SK-N-SH (cell line): ENCODE measurements at regions not wholly inside any gene's neighbourhood (a gene's known extent, or its start where the extent isn't known, plus 50 kb on each side); places are given as distances from the start of the nearest gene placed in this dataset.

ENCODE experiments used
- CTCF ChIA-PET: fragments of 300-600, 350-600 bp; formaldehyde crosslinking; extraction: SDS; loops from one replicate; lab custom pipeline; 2021; lab: Yijun Ruan, JAX
- POLR2A ChIA-PET: fragments of 350-600 bp; sonication (Branson Sonifier 250); formaldehyde crosslinking; extraction: SDS; loops from one replicate; lab custom pipeline; 2020; ENCODE audit warnings: antibody characterized with exemption, inconsistent platforms; lab: Yijun Ruan, JAX
- DNase-seq: peaks from one replicate; pipeline ENCODE4 v3.0.0; 2012
- H2AFZ ChIP-seq: fragments of 200-600 bp; sonication (generic); 2 replicates; pipeline ENCODE4 v1.8.1; 2016; ENCODE audit warnings: antibody characterized with exemption, mild to moderate bottlenecking, low read depth
- H3F3A ChIP-seq: fragments of 200-600 bp; sonication (generic); replicated peaks from 2 replicates; pipeline ENCODE3; 2016; ENCODE audit warnings: antibody characterized with exemption, mild to moderate bottlenecking; ENCODE audit not compliant: insufficient read depth
- H3K27ac ChIP-seq, 2 experiments: fragments of 200-500 bp in 1 of 2; fragments of 200-600 bp in 1 of 2; sonication (Bioruptor generic) in 1 of 2; sonication (generic), shearing (Covaris generic) in 1 of 2; 2 replicates each; pipeline versions ENCODE4 v1.5.1 to v1.6.1; 2014 to 2016; ENCODE audit warnings: low read depth in 2 of 2, inconsistent platforms in 1 of 2, low read length in 1 of 2, mild to moderate bottlenecking in 1 of 2, mixed read lengths in 1 of 2
- H3K27me3 ChIP-seq: fragments of 200-600 bp; sonication (generic), shearing (Covaris generic); 2 replicates; pipeline ENCODE4 v1.6.1; 2016; ENCODE audit warnings: mixed run types; ENCODE audit not compliant: insufficient read depth
- H3K36me3 ChIP-seq, 2 experiments: fragments of 200-500 bp in 1 of 2; fragments of 200-600 bp in 1 of 2; sonication (Bioruptor generic) in 1 of 2; sonication (generic) in 1 of 2; replicated peaks in 1 of 2; 2 replicates each; pipeline versions ENCODE3 to v1.5.1; 2014 to 2016; ENCODE audit warnings: low read length in 1 of 2, mild to moderate bottlenecking in 1 of 2; ENCODE audit not compliant: insufficient read depth in 2 of 2, control insufficient read depth in 1 of 2
- H3K4me1 ChIP-seq, 2 experiments: fragments of 200-500 bp in 1 of 2; fragments of 200-600 bp in 1 of 2; sonication (Bioruptor generic) in 1 of 2; sonication (generic), shearing (Covaris generic) in 1 of 2; 2 replicates each; pipeline versions ENCODE4 v1.5.1 to v1.6.1; 2014 to 2016; ENCODE audit warnings: low read depth in 1 of 2, low read length in 1 of 2, mixed run types in 1 of 2; ENCODE audit not compliant: insufficient read depth in 2 of 2, control insufficient read depth in 1 of 2
- H3K4me2 ChIP-seq: fragments of 200-600 bp; sonication (generic), shearing (Covaris generic); 2 replicates; pipeline ENCODE4 v1.6.1; 2017; ENCODE audit warnings: mixed run types
- H3K4me3 ChIP-seq, 2 experiments: fragments of 200-500 bp in 1 of 2; fragments of 200-600 bp in 1 of 2; sonication (Bioruptor generic) in 1 of 2; sonication (generic), shearing (Covaris generic) in 1 of 2; 2 replicates each; pipeline versions ENCODE4 v1.5.1 to v1.8.1; 2014 to 2016; ENCODE audit warnings: low read depth in 2 of 2, inconsistent platforms in 1 of 2, low read length in 1 of 2, mild to moderate bottlenecking in 1 of 2, mixed read lengths in 1 of 2, moderate library complexity in 1 of 2
- H3K79me2 ChIP-seq: fragments of 200-600 bp; sonication (generic); 2 replicates; pipeline ENCODE4 v1.8.1; 2017; ENCODE audit warnings: mild to moderate bottlenecking; ENCODE audit not compliant: insufficient read depth
- H3K9ac ChIP-seq: fragments of 200-600 bp; sonication (generic); 2 replicates; pipeline ENCODE4 v1.6.1; 2017; ENCODE audit warnings: mixed run types
- H3K9me2 ChIP-seq: fragments of 200-600 bp; sonication (generic); 2 replicates; pipeline ENCODE4 v1.6.1; 2017; ENCODE audit warnings: mixed run types
- H3K9me3 ChIP-seq: fragments of 200-600 bp; sonication (generic); 2 replicates; pipeline ENCODE4 v1.6.1; 2017; ENCODE audit warnings: mixed run types, mild to moderate bottlenecking, moderate library complexity
- H4K20me1 ChIP-seq: fragments of 200-600 bp; sonication (generic); 2 replicates; pipeline ENCODE4 v1.6.1; 2017; ENCODE audit warnings: mild to moderate bottlenecking, mixed run types; ENCODE audit not compliant: insufficient read depth
- ELF1 ChIP-seq: IDR thresholded peaks from 2 replicates; pipeline ENCODE4 v1.4.0; 2012
- EP300 ChIP-seq, 2 experiments: IDR thresholded peaks; 2 replicates each; pipeline versions ENCODE4 v1.4.0 to v1.6.1; 2012; ENCODE audit warnings: borderline replicate concordance in 1 of 2, low read depth in 1 of 2, low read length in 1 of 2
- FOXJ3 ChIP-seq: sonication (generic); formaldehyde crosslinking; IDR thresholded peaks from 2 replicates; pipeline ENCODE4 v1.5.1; 2020; ENCODE audit warnings: mild to moderate bottlenecking, missing genetic modification reagents
- YY1 ChIP-seq: IDR thresholded peaks from 2 replicates; pipeline ENCODE4 v1.4.0; 2012; ENCODE audit warnings: low read depth, mild to moderate bottlenecking
- WGBS: methylation state at CpG from one replicate; pipeline ENCODE4 v1.1.6; 2017; ENCODE audit warnings: low lambda C conversion rate; 5-methylcytosine and 5-hydroxymethylcytosine counted together
- small RNA-seq, 7 experiments: library from RNA; depleted of rRNA; stranded (forward); fragments of <200 nt; gene quantifications; one replicate each; pipeline ENCODE3, GENCODE V24; 2012
- TF ChIP-seq, protein P1 (sequence below): fragments of 200-600 bp; sonication (generic); IDR thresholded peaks from 2 replicates; pipeline ENCODE4 v1.6.1; 2017; ENCODE audit warnings: antibody characterized with exemption, mild to moderate bottlenecking, moderate library complexity
- TF ChIP-seq, protein P2 (sequence below): IDR thresholded peaks from 2 replicates; pipeline ENCODE4 v1.4.0; 2012; ENCODE audit warnings: low read depth, borderline replicate concordance

DNA sequence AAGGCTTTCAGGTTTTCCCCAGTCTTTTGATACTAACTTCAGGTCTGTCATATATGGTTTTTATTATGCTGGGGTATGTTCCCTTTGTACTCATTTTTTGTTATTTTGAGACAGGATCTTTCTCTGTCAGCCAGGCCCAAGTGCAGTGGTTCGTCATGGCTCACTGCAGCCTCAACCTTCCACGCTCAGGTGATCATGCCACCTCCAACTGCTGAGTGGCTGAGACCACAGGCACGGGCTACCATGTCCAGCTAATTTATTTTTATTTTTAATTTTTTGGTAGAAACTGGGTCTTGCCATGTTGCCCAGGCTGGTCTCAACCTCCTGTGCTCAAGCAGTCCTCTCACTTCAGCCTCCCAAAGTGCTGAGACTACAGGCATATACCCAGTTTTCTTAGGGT is 50.6 kb upstream of the PDGFD start:
- H3K27me3 ChIP-seq = no peaks in the 10 kb centered on the region
- H3K36me3 ChIP-seq = no peaks in the 10 kb centered on the region
- no peaks in the 10 kb centered on the region for H3F3A ChIP-seq
- TF ChIP-seq, protein P1, sequence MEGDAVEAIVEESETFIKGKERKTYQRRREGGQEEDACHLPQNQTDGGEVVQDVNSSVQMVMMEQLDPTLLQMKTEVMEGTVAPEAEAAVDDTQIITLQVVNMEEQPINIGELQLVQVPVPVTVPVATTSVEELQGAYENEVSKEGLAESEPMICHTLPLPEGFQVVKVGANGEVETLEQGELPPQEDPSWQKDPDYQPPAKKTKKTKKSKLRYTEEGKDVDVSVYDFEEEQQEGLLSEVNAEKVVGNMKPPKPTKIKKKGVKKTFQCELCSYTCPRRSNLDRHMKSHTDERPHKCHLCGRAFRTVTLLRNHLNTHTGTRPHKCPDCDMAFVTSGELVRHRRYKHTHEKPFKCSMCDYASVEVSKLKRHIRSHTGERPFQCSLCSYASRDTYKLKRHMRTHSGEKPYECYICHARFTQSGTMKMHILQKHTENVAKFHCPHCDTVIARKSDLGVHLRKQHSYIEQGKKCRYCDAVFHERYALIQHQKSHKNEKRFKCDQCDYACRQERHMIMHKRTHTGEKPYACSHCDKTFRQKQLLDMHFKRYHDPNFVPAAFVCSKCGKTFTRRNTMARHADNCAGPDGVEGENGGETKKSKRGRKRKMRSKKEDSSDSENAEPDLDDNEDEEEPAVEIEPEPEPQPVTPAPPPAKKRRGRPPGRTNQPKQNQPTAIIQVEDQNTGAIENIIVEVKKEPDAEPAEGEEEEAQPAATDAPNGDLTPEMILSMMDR = no peak
- no peak for TF ChIP-seq ELF1
- TF ChIP-seq, protein P2, sequence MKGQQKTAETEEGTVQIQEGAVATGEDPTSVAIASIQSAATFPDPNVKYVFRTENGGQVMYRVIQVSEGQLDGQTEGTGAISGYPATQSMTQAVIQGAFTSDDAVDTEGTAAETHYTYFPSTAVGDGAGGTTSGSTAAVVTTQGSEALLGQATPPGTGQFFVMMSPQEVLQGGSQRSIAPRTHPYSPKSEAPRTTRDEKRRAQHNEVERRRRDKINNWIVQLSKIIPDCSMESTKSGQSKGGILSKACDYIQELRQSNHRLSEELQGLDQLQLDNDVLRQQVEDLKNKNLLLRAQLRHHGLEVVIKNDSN = no peak
- no peak for TF ChIP-seq FOXJ3 (CRISPR knock-in tag)
- no peak for TF ChIP-seq YY1
- no peak for TF ChIP-seq EP300 (IDR thresholded peaks at IDR 0.05; ENCODE audit: borderline replicate concordance in 1 of 2, low read depth in 1 of 2, low read length in 1 of 2)
- ChIA-PET CTCF (no interaction called here), POLR2A (no interaction called here)
- H3K9me3 ChIP-seq = no peaks in the 10 kb centered on the region
- no peaks in the 10 kb centered on the region for H3K4me1 ChIP-seq
- no peaks in the 10 kb centered on the region for H4K20me1 ChIP-seq
- H3K9ac ChIP-seq = no peak overlapping the region
- no peak overlapping the region for H3K27ac ChIP-seq
- no peak overlapping the region for H3K4me2 ChIP-seq
- WGBS = 21% methylated on average over 3 of the region's 3 CpGs
- no peaks in the 10 kb centered on the region for H3K9me2 ChIP-seq
- H2AFZ ChIP-seq = no peak overlapping the region
- DNase-seq = no peak
- no peaks in the 10 kb centered on the region for H3K79me2 ChIP-seq
- no peak overlapping the region for H3K4me3 ChIP-seq

Small RNAs in the stretch of these regions (small RNA-seq; reads per million reads assigned to genes)
- gene AP001485.1 (0 reads per million in 7 experiments), gene MIR7641-1 (0 reads per million in 7 experiments)
